ENCODE measurements at regions not wholly inside any gene's neighbourhood (a gene's known extent, or its start where the extent isn't known, plus 50 kb on each side); places are given as distances from the start of the nearest gene placed in this dataset.
"Not testable (repeated sequence)": the region's sequence is repeated elsewhere in the genome, so short reads cannot be mapped to it uniquely, and the experiment has no call there.

DNA sequence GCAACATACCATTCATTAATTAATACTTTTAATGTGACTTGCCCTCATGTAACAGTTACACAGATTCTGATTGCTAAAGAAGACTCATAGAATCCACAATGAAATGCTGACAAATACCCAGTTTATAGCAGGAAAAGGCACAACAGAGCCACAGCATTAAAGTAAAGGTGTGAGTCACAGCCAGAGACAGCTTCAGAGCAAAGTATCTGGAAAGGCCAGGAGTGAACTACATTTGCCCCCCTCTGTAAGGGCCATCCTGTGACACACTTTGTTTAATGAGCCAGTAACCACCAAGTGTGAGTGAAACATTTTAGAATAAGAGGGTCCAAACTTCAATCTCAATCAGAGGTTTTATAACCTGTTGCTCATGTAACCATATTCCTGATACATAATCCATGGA lies 133.8 kb upstream of the TACR3 start:
- no peaks in the 10 kb centered on the region for H3K27me3 Mint-ChIP-seq (ENCODE audit: low read depth)
- TF ChIP-seq, protein P1, sequence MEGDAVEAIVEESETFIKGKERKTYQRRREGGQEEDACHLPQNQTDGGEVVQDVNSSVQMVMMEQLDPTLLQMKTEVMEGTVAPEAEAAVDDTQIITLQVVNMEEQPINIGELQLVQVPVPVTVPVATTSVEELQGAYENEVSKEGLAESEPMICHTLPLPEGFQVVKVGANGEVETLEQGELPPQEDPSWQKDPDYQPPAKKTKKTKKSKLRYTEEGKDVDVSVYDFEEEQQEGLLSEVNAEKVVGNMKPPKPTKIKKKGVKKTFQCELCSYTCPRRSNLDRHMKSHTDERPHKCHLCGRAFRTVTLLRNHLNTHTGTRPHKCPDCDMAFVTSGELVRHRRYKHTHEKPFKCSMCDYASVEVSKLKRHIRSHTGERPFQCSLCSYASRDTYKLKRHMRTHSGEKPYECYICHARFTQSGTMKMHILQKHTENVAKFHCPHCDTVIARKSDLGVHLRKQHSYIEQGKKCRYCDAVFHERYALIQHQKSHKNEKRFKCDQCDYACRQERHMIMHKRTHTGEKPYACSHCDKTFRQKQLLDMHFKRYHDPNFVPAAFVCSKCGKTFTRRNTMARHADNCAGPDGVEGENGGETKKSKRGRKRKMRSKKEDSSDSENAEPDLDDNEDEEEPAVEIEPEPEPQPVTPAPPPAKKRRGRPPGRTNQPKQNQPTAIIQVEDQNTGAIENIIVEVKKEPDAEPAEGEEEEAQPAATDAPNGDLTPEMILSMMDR (IDR thresholded peaks at IDR 0.05; ENCODE audit: unreplicated experiment), result no peak
- DNase-seq (ENCODE audit: low spot score in 2 of 2, unreplicated experiment in 2 of 2), result no peak
- H3K36me3 Mint-ChIP-seq, result no peaks in the 10 kb centered on the region
- H3K4me1 Mint-ChIP-seq, result no peaks in the 10 kb centered on the region
- H3K4me3 Mint-ChIP-seq, result no peak overlapping the region
- H3K9me3 Mint-ChIP-seq, result peaks cover 22% of the 10 kb centered on the region
- no peak overlapping the region for H3K27ac Mint-ChIP-seq

GRCh38 chr4:103853146-103853545 lies 133.4 kb upstream of the TACR3 start:
- TF ChIP-seq, protein P1 (IDR thresholded peaks at IDR 0.05; ENCODE audit: unreplicated experiment), result no peak
- H3K27ac Mint-ChIP-seq, result no peak overlapping the region
- no peaks in the 10 kb centered on the region for H3K27me3 Mint-ChIP-seq (ENCODE audit: low read depth)
- no peaks in the 10 kb centered on the region for H3K4me1 Mint-ChIP-seq
- no peak overlapping the region for H3K4me3 Mint-ChIP-seq
- H3K36me3 Mint-ChIP-seq, result no peaks in the 10 kb centered on the region
- peaks cover 24% of the 10 kb centered on the region for H3K9me3 Mint-ChIP-seq
- DNase-seq (ENCODE audit: low spot score in 2 of 2, unreplicated experiment in 2 of 2), result no peak

DNA sequence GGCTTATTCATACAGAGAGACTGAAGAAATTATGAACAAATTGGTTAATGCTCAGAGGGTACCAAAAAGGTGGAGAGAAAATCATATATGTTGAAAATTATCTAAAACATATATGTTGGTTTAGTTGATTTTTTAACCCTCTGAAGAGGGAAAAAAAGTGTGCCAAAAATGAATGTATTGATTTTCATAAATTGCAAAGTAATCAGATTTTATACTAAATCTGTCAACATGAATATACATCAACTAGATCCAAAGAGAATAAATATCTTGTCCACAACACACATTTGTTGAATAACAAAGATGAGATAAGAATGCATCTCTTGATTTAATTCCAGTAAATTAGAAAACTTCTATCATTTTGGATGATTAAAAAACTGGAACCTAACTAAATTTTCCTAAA lies 125.3 kb upstream of the TACR3 start:
- Mint-ChIP-seq H3K27ac (no peak overlapping the region), H3K4me1 (no peaks in the 10 kb centered on the region), H3K36me3 (no peaks in the 10 kb centered on the region), H3K9me3 (peaks cover 39% of the 10 kb centered on the region), H3K4me3 (no peak overlapping the region), H3K27me3 (ENCODE audit: low read depth) (no peaks in the 10 kb centered on the region)
- no peak for DNase-seq (ENCODE audit: low spot score in 2 of 2, unreplicated experiment in 2 of 2)
- TF ChIP-seq, protein P1 (IDR thresholded peaks at IDR 0.05; ENCODE audit: unreplicated experiment), result no peak

DNA sequence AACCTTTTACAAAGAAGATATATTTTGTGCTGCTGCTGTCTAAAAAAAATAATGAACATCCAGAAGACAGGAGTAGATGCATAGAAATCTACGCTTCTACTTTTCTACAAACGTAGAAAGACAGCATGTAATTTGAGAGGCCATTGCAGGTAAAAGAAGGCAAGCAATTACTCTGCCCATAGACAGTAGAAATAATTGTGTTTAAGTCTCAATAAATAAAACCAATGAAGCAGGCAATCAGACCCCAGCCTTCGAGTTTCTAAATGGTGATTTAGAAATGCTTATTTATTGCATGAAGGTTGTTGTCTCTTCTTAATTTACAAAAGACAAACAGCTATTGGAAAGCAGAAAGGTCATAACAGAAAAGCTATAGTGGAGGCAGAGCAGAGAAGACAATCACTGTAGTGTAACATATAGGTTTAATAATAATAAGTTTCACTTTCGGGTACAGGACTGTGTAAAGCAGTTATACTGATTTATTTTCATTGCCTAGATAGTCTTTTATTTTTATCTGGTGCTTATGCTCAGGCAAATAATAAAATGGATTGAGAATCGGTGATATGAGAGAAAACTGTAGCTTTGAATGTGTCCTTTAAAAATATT lies 123.0 kb upstream of the TACR3 start:
- TF ChIP-seq, protein P1 (IDR thresholded peaks at IDR 0.05; ENCODE audit: unreplicated experiment), result no peak
- no peak overlapping the region for H3K4me3 Mint-ChIP-seq
- H3K36me3 Mint-ChIP-seq, result no peaks in the 10 kb centered on the region
- H3K9me3 Mint-ChIP-seq, result peaks cover 21% of the 10 kb centered on the region
- H3K4me1 Mint-ChIP-seq, result peaks cover 5% of the 10 kb centered on the region
- no peaks in the 10 kb centered on the region for H3K27me3 Mint-ChIP-seq (ENCODE audit: low read depth)
- no peak for DNase-seq (ENCODE audit: low spot score in 2 of 2, unreplicated experiment in 2 of 2)
- no peak overlapping the region for H3K27ac Mint-ChIP-seq

GRCh38 chr4:103842076-103842475 lies 122.3 kb upstream of the TACR3 start:
- Mint-ChIP-seq H3K9me3 (peaks cover 15% of the 10 kb centered on the region), H3K4me1 (peaks cover 5% of the 10 kb centered on the region), H3K4me3 (no peak overlapping the region), H3K27ac (no peak overlapping the region), H3K36me3 (no peaks in the 10 kb centered on the region), H3K27me3 (ENCODE audit: low read depth) (no peaks in the 10 kb centered on the region)
- TF ChIP-seq, protein P1 (IDR thresholded peaks at IDR 0.05; ENCODE audit: unreplicated experiment), result no peak
- DNase-seq (ENCODE audit: low spot score in 2 of 2, unreplicated experiment in 2 of 2), result no peak

DNA sequence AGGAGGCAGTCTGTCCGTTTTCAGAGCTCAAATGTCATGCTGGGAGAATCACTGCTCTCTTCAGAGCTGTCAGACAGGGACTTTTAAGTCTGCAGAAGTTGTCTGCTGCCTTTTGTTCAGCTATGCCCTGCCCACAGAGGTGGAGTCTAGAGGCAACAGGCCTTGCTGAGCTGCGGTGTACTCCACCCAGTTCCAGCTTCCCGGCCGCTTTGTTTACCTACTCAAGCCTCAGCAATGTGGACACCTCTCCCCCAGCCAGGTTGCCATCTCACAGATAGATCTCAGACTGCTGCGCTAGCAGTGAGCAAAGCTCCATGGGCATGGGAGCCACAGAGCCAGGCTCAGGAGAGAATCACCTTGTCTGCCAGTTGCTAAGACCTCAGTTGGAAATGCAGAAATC lies 90.5 kb upstream of the TACR3 start:
- H3K4me3 Mint-ChIP-seq; H3K27me3 Mint-ChIP-seq (ENCODE audit: low read depth); DNase-seq (ENCODE audit: low spot score in 2 of 2, unreplicated experiment in 2 of 2); H3K4me1 Mint-ChIP-seq; H3K36me3 Mint-ChIP-seq; H3K9me3 Mint-ChIP-seq; H3K27ac Mint-ChIP-seq: not testable (repeated sequence)
